ENCODE measurements at regions not wholly inside any gene's neighbourhood (a gene's known extent, or its start where the extent isn't known, plus 50 kb on each side); places are given as distances from the start of the nearest gene placed in this dataset.

- DNase-seq (ENCODE audit: low spot score) (no peak), ATAC-seq (ENCODE audit: low read depth) (no peak)
- Histone ChIP-seq H3K36me3 (ENCODE audit: low read depth) (no peaks in the 10 kb centered on the region), H3K4me1 (ENCODE audit: insufficient read depth, poor library complexity, severe bottlenecking) (no peaks in the 10 kb centered on the region), H3K4me3 (ENCODE audit: severe bottlenecking) (no peak overlapping the region), H3K27ac (ENCODE audit: poor library complexity, severe bottlenecking) (no peak overlapping the region), H3K9me3 (ENCODE audit: severe bottlenecking) (no peaks in the 10 kb centered on the region), H3K27me3 (ENCODE audit: insufficient read depth, poor library complexity, severe bottlenecking) (no peaks in the 10 kb centered on the region)
- no peak for TF ChIP-seq CTCF (IDR thresholded peaks at IDR 0.05; ENCODE audit: poor library complexity, severe bottlenecking)
These were observed 1065.7 kb upstream of the CDH9 start for GRCh38 chr5:28104080-28104479.

GRCh38 chr5:28084069-28084468, 1045.7 kb upstream of the CDH9 start:
- ATAC-seq (ENCODE audit: low read depth) (no peak), DNase-seq (ENCODE audit: low spot score) (no peak)
- no peaks in the 10 kb centered on the region for H3K27me3 ChIP-seq (ENCODE audit: insufficient read depth, poor library complexity, severe bottlenecking)
- no peak overlapping the region for H3K4me3 ChIP-seq (ENCODE audit: severe bottlenecking)
- no peaks in the 10 kb centered on the region for H3K36me3 ChIP-seq (ENCODE audit: low read depth)
- H3K27ac ChIP-seq (ENCODE audit: poor library complexity, severe bottlenecking): no peak overlapping the region
- H3K9me3 ChIP-seq (ENCODE audit: severe bottlenecking): no peaks in the 10 kb centered on the region
- TF ChIP-seq CTCF (IDR thresholded peaks at IDR 0.05; ENCODE audit: poor library complexity, severe bottlenecking): no peak
- H3K4me1 ChIP-seq (ENCODE audit: insufficient read depth, poor library complexity, severe bottlenecking): no peaks in the 10 kb centered on the region

- TF ChIP-seq CTCF (IDR thresholded peaks at IDR 0.05; ENCODE audit: poor library complexity, severe bottlenecking): no peak
- Histone ChIP-seq H3K9me3 (ENCODE audit: severe bottlenecking) (no peaks in the 10 kb centered on the region), H3K27me3 (ENCODE audit: insufficient read depth, poor library complexity, severe bottlenecking) (no peaks in the 10 kb centered on the region), H3K4me1 (ENCODE audit: insufficient read depth, poor library complexity, severe bottlenecking) (no peaks in the 10 kb centered on the region), H3K4me3 (ENCODE audit: severe bottlenecking) (no peak overlapping the region), H3K27ac (ENCODE audit: poor library complexity, severe bottlenecking) (no peak overlapping the region), H3K36me3 (ENCODE audit: low read depth) (no peaks in the 10 kb centered on the region)
- DNase-seq (ENCODE audit: low spot score): no peak
- ATAC-seq (ENCODE audit: low read depth): no peak
These were observed 1044.2 kb upstream of the CDH9 start for GRCh38 chr5:28082610-28083009.

- Histone ChIP-seq H3K9me3 (ENCODE audit: severe bottlenecking) (no peaks in the 10 kb centered on the region), H3K4me3 (ENCODE audit: severe bottlenecking) (no peak overlapping the region), H3K36me3 (ENCODE audit: low read depth) (no peaks in the 10 kb centered on the region), H3K4me1 (ENCODE audit: insufficient read depth, poor library complexity, severe bottlenecking) (no peaks in the 10 kb centered on the region), H3K27me3 (ENCODE audit: insufficient read depth, poor library complexity, severe bottlenecking) (no peaks in the 10 kb centered on the region), H3K27ac (ENCODE audit: poor library complexity, severe bottlenecking) (no peak overlapping the region)
- DNase-seq (ENCODE audit: low spot score) (no peak), ATAC-seq (ENCODE audit: low read depth) (no peak)
- TF ChIP-seq CTCF (IDR thresholded peaks at IDR 0.05; ENCODE audit: poor library complexity, severe bottlenecking): no peak
These were observed 1039.2 kb upstream of the CDH9 start for GRCh38 chr5:28077291-28078240.

- H3K36me3 ChIP-seq (ENCODE audit: low read depth): no peaks in the 10 kb centered on the region
- H3K4me1 ChIP-seq (ENCODE audit: insufficient read depth, poor library complexity, severe bottlenecking): no peaks in the 10 kb centered on the region
- ATAC-seq (ENCODE audit: low read depth) (no peak), DNase-seq (ENCODE audit: low spot score) (no peak)
- H3K27me3 ChIP-seq (ENCODE audit: insufficient read depth, poor library complexity, severe bottlenecking): no peaks in the 10 kb centered on the region
- no peak for TF ChIP-seq CTCF (IDR thresholded peaks at IDR 0.05; ENCODE audit: poor library complexity, severe bottlenecking)
- no peaks in the 10 kb centered on the region for H3K9me3 ChIP-seq (ENCODE audit: severe bottlenecking)
- H3K4me3 ChIP-seq (ENCODE audit: severe bottlenecking): no peak overlapping the region
- H3K27ac ChIP-seq (ENCODE audit: poor library complexity, severe bottlenecking): no peak overlapping the region
These were observed 1028.5 kb upstream of the CDH9 start for GRCh38 chr5:28066856-28067255.
